ENCODE measurements at regions not wholly inside any gene's neighbourhood (a gene's known extent, or its start where the extent isn't known, plus 50 kb on each side); places are given as distances from the start of the nearest gene placed in this dataset.
A peak's percentile ranks its signal among the peaks of the same experiment; 100 is the strongest.

GRCh38 chr13:76012091-76012721 lies 376.1 kb downstream of the LMO7 start:
- DNase-seq (ENCODE audit: low read depth): peak; percentile 71

GRCh38 chr13:76009267-76009890 lies 373.2 kb downstream of the LMO7 start:
- H3K27me3 ChIP-seq (ENCODE audit: insufficient read depth, low read length): no peaks in the 10 kb centered on the region
- no peak overlapping the region for H3K27ac Mint-ChIP-seq (ENCODE audit: unreplicated experiment)
- H3K4me1 Mint-ChIP-seq (ENCODE audit: low read depth, unreplicated experiment): peaks cover 26% of the 10 kb centered on the region
- H2AFZ ChIP-seq (ENCODE audit: low read depth, low read length): no peak overlapping the region
- H3K27me3 Mint-ChIP-seq (ENCODE audit: low read depth, unreplicated experiment): no peaks in the 10 kb centered on the region
- no peak overlapping the region for H3K4me3 ChIP-seq (ENCODE audit: insufficient read depth, low read depth, low read length)
- TF ChIP-seq, protein P1, sequence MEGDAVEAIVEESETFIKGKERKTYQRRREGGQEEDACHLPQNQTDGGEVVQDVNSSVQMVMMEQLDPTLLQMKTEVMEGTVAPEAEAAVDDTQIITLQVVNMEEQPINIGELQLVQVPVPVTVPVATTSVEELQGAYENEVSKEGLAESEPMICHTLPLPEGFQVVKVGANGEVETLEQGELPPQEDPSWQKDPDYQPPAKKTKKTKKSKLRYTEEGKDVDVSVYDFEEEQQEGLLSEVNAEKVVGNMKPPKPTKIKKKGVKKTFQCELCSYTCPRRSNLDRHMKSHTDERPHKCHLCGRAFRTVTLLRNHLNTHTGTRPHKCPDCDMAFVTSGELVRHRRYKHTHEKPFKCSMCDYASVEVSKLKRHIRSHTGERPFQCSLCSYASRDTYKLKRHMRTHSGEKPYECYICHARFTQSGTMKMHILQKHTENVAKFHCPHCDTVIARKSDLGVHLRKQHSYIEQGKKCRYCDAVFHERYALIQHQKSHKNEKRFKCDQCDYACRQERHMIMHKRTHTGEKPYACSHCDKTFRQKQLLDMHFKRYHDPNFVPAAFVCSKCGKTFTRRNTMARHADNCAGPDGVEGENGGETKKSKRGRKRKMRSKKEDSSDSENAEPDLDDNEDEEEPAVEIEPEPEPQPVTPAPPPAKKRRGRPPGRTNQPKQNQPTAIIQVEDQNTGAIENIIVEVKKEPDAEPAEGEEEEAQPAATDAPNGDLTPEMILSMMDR (IDR thresholded peaks at IDR 0.05; ENCODE audit: insufficient read depth, low read depth, low read length): no peak
- no peak for TF ChIP-seq EZH2 (IDR thresholded peaks at IDR 0.05; ENCODE audit: insufficient read depth, low read length)
- DNase-seq (ENCODE audit: low read depth) (peak; percentile 39), FAIRE-seq (no peak)
- no peaks in the 10 kb centered on the region for H3K36me3 ChIP-seq (ENCODE audit: insufficient read depth, low read length)
- H3K9ac ChIP-seq (ENCODE audit: low read length): no peak overlapping the region
- no peaks in the 10 kb centered on the region for H3K9me3 ChIP-seq (ENCODE audit: insufficient read depth, low read depth, low read length)
- peaks cover 14% of the 10 kb centered on the region for H3K4me1 ChIP-seq (ENCODE audit: insufficient read depth, low read length)
- H3K36me3 Mint-ChIP-seq (ENCODE audit: low read depth, unreplicated experiment): no peaks in the 10 kb centered on the region
- no peak overlapping the region for H3K4me3 Mint-ChIP-seq (ENCODE audit: unreplicated experiment)
- H3K79me2 ChIP-seq (ENCODE audit: insufficient read depth, low read length): no peaks in the 10 kb centered on the region
- H3K27ac ChIP-seq (ENCODE audit: low read depth, low read length): peak overlapping the region; percentile 4
- peak overlapping the region; percentile 4 for H3K4me2 ChIP-seq (ENCODE audit: low read length)
- no peaks in the 10 kb centered on the region for H3K9me3 Mint-ChIP-seq (ENCODE audit: unreplicated experiment)
- no peaks in the 10 kb centered on the region for H4K20me1 ChIP-seq (ENCODE audit: insufficient read depth, low read length)

More at GRCh38 chr13:76012091-76012721, 376.1 kb downstream of the LMO7 start:
- TF ChIP-seq EZH2 (IDR thresholded peaks at IDR 0.05; ENCODE audit: insufficient read depth, low read length): no peak
- TF ChIP-seq, protein P1 (IDR thresholded peaks at IDR 0.05; ENCODE audit: insufficient read depth, low read depth, low read length): no peak
- no peak overlapping the region for H3K9ac ChIP-seq (ENCODE audit: low read length)
- peak overlapping the region; percentile 62 for H3K4me2 ChIP-seq (ENCODE audit: low read length)
- peaks cover 22% of the 10 kb centered on the region for H3K4me1 ChIP-seq (ENCODE audit: insufficient read depth, low read length)
- Mint-ChIP-seq H3K27me3 (ENCODE audit: low read depth, unreplicated experiment) (no peaks in the 10 kb centered on the region), H3K4me3 (ENCODE audit: unreplicated experiment) (no peak overlapping the region), H3K36me3 (ENCODE audit: low read depth, unreplicated experiment) (no peaks in the 10 kb centered on the region), H3K9me3 (ENCODE audit: unreplicated experiment) (peaks cover 2% of the 10 kb centered on the region), H3K27ac (ENCODE audit: unreplicated experiment) (peak overlapping the region; percentile 92), H3K4me1 (ENCODE audit: low read depth, unreplicated experiment) (peaks cover 38% of the 10 kb centered on the region)
- H3K27me3 ChIP-seq (ENCODE audit: insufficient read depth, low read length): no peaks in the 10 kb centered on the region
- no peak overlapping the region for H2AFZ ChIP-seq (ENCODE audit: low read depth, low read length)
- FAIRE-seq: peak; percentile 68
- H3K36me3 ChIP-seq (ENCODE audit: insufficient read depth, low read length): no peaks in the 10 kb centered on the region
- no peaks in the 10 kb centered on the region for H3K9me3 ChIP-seq (ENCODE audit: insufficient read depth, low read depth, low read length)
- H3K79me2 ChIP-seq (ENCODE audit: insufficient read depth, low read length): no peaks in the 10 kb centered on the region
- peak overlapping the region; percentile 54 for H3K27ac ChIP-seq (ENCODE audit: low read depth, low read length)
- no peaks in the 10 kb centered on the region for H4K20me1 ChIP-seq (ENCODE audit: insufficient read depth, low read length)
- no peak overlapping the region for H3K4me3 ChIP-seq (ENCODE audit: insufficient read depth, low read depth, low read length)

- no peaks in the 10 kb centered on the region for H3K27me3 Mint-ChIP-seq (ENCODE audit: low read depth, unreplicated experiment)
- no peak overlapping the region for H3K27ac Mint-ChIP-seq (ENCODE audit: unreplicated experiment)
- no peaks in the 10 kb centered on the region for H3K9me3 Mint-ChIP-seq (ENCODE audit: unreplicated experiment)
- no peaks in the 10 kb centered on the region for H3K36me3 Mint-ChIP-seq (ENCODE audit: low read depth, unreplicated experiment)
- no peak overlapping the region for H3K27ac ChIP-seq (ENCODE audit: low read depth, low read length)
- H4K20me1 ChIP-seq (ENCODE audit: insufficient read depth, low read length): no peaks in the 10 kb centered on the region
- no peak overlapping the region for H3K4me2 ChIP-seq (ENCODE audit: low read length)
- TF ChIP-seq EZH2 (IDR thresholded peaks at IDR 0.05; ENCODE audit: insufficient read depth, low read length): no peak
- TF ChIP-seq, protein P1 (IDR thresholded peaks at IDR 0.05; ENCODE audit: insufficient read depth, low read depth, low read length): no peak
- H3K4me1 Mint-ChIP-seq (ENCODE audit: low read depth, unreplicated experiment): peaks cover 5% of the 10 kb centered on the region
- no peak overlapping the region for H3K4me3 Mint-ChIP-seq (ENCODE audit: unreplicated experiment)
- H3K9me3 ChIP-seq (ENCODE audit: insufficient read depth, low read depth, low read length): no peaks in the 10 kb centered on the region
- DNase-seq (ENCODE audit: low read depth) (peak; percentile 31), FAIRE-seq (no peak)
- no peak overlapping the region for H3K9ac ChIP-seq (ENCODE audit: low read length)
- no peaks in the 10 kb centered on the region for H3K36me3 ChIP-seq (ENCODE audit: insufficient read depth, low read length)
- H3K4me3 ChIP-seq (ENCODE audit: insufficient read depth, low read depth, low read length): no peak overlapping the region
- H3K27me3 ChIP-seq (ENCODE audit: insufficient read depth, low read length): no peaks in the 10 kb centered on the region
- peaks cover 3% of the 10 kb centered on the region for H3K4me1 ChIP-seq (ENCODE audit: insufficient read depth, low read length)
- H2AFZ ChIP-seq (ENCODE audit: low read depth, low read length): no peak overlapping the region
- no peaks in the 10 kb centered on the region for H3K79me2 ChIP-seq (ENCODE audit: insufficient read depth, low read length)
Observed at GRCh38 chr13:76004416-76004815, 368.3 kb downstream of the LMO7 start.
